ENCODE measurements at regions not wholly inside any gene's neighbourhood (a gene's known extent, or its start where the extent isn't known, plus 50 kb on each side); places are given as distances from the start of the nearest gene placed in this dataset.

DNA sequence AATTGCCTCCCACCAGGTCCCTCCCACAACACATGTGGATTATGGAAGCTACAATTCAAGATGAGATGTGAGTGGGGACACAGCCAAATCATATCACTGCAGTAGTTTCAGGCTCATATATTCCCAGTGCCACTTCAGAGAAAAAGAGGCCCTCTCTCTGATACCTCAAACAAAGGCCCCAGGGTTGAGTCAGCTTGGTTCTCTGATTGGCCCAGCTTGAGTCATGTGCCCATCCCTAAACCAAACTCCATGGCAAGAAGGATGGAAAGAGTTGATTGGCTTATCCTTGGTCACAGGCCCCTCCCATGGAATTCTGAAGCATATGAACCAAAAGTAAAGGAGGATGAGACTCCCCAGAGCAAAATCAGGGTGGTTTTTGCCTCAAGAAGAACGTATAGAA is 75.9 kb upstream of the IRX6 start:
- H3K4me3 ChIP-seq (ENCODE audit: low read depth, low read length) = no peak overlapping the region
- DNase-seq (ENCODE audit: low read depth) = no peak

DNA sequence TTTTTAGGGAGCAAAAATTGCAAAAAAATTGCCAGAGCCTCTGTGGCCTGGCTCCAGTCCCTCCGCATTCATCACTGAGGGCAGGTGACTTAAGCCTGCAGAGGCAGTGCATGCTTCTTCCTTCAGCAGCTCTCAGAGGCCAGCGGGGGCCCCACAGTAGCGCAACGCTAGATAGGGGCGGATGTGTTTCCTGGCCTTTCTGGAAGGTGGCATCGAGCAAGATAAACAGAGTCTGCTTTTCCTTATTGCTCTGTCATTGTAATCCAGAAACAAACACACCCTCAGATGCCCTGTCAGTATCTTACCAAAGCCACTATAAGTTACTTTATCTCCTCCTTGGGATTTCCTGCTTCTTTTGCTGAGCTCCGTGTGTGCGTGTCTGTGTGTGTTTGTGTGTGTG is 75.5 kb upstream of the IRX6 start:
- H3K4me3 ChIP-seq (ENCODE audit: low read depth, low read length) = no peak overlapping the region
- DNase-seq (ENCODE audit: low read depth) = no peak

DNA sequence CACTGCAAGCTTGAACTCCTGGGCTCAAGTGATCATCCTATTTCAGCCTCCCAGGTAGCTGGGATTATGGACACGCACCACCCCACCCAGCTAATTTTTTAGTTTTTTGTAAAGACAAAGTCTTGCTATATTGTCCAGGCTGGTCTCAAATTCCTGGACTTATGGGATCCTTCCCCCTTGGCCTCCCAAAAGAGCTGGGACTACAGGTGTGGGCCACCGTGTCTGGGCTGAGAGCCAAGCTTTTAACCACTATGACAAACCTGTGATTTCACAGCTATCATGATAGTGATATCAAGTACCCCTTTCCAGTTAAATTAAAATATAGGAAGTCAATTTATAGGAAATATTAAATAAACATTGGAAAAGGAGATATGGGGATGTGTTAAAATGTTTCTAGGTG is 74.6 kb upstream of the IRX6 start:
- no peak for DNase-seq (ENCODE audit: low read depth)
- no peak overlapping the region for H3K4me3 ChIP-seq (ENCODE audit: low read depth, low read length)

DNA sequence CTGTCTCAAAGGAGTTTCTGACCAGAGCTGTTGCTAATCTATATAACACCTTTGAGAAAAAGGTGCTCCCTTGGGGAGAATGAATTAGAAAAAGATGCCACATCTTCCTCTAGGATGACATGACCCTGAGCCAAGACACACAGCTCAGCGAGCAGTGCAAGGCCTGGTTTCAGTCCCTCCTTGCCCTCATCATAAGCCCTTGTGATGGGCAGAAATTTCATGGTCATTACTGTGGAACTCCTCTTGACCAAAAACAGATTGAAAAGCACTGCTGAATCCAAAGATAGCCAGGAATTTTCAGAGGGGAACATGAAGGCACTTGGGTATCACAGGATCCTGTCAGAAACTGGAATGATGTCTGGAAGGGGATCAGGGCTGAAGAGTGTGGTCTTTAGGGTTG is 74.1 kb upstream of the IRX6 start:
- DNase-seq (ENCODE audit: low read depth) = no peak
- no peak overlapping the region for H3K4me3 ChIP-seq (ENCODE audit: low read depth, low read length)

DNA sequence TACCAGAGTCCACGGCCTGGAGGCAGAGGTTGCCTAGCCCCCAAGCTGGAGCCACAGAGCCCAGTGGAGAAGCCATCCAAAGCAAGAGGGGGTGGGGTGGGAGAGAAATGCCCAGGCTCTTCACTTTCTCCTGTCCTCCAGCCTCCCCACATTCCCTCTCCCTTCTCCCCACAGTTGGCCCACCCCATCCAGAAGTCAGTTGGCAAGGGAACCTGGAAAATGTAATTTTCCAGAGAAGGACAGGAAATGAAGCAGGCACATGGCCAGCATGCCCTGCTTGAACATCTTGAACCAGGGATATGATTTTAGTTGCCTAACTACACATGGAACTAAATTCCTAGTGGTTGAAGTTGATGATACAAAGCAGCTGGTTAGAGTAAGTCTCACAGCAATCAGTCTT is 73.3 kb upstream of the IRX6 start:
- no peak for DNase-seq (ENCODE audit: low read depth)

DNA sequence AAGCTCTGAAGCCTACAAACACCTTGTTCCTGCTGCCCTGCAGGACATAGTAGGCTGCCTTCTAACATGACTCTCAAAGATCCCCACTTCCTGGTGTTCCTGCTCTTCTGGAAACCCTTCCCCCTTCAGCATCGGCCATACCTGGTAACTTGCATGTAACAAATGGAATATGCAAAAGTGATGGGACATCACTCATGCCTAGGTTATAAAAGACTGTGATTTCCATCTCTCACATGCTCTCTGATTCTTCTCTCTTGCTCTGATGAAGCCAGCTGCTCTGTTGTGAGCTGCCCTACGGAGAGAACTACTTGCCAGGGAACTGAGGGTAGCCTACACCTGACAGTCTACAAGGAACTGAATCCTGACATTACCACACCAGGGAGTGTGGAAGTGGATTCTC is 72.9 kb upstream of the IRX6 start:
- no peak overlapping the region for H3K4me3 ChIP-seq (ENCODE audit: low read depth, low read length)
- DNase-seq (ENCODE audit: low read depth) = no peak

More for the DNA sequence above, 73.3 kb upstream of the IRX6 start:
- H3K4me3 ChIP-seq (ENCODE audit: low read depth, low read length) = no peak overlapping the region

DNA sequence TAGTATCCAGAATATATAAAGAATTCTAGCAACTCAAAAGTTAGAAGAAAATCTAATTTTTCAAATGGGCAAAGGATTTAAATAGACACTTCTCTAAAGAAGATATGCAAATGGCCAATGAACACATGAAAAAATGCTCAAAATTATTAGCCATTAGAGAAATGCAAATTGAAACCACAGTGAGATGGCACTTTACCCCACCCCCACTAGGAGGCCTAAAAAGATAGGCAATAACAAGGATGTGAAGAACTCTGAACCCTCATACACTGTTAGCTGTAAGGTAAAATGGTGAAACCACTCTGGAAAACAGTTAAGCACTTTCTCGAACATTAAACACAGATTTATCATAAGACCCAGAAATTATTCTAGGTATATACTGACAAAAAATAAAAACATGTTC is 71.4 kb upstream of the IRX6 start:
- DNase-seq (ENCODE audit: low read depth) = no peak
- H3K4me3 ChIP-seq (ENCODE audit: low read depth, low read length) = no peak overlapping the region

DNA sequence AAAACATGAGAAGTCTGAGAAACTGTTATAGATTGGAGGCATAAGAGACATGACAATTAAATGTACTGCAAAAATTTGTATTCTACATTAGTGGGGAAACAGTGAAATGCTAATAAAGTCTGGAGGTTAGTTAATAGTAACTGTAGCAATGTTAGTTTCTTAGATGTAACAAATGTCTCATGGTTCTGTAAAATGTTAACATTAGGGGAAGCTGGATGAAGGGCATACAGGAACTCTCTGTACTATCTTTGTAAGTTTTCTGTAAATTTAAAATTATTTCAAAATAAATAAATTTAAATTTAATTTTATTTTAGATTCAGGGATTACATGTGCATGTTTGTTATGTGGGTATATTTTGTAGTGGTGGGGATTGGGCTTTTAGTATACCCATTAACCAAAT is 70.0 kb upstream of the IRX6 start:
- no peak for DNase-seq (ENCODE audit: low read depth)
- H3K4me3 ChIP-seq (ENCODE audit: low read depth, low read length) = no peak overlapping the region

DNA sequence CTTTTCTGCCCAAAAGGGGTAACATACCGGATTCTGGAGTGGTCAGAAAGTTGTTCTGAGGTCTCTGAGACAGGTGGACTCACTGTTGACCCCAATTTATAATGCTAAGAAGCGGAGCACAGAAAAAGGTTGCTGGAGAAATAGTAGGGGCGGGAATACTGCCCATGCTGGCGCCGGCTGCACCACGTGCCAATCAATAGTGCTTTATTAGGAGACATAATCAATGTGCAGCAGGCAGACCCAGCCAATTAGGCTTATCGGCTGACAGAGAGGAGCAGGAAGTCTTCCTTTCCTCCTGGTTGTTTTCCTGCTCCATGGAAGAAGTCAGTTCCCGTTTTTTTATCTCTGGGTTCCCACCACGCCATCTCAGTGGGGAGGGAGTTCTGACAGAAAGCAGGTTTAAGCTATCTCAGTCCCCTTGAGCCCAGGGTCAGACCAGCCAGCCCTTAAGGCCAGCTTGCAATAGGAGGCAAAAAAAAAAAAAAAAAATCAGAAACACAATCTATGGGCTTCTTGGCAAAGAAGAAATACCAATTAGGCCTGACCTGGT is 68.2 kb upstream of the IRX6 start:
- no peak overlapping the region for H3K4me3 ChIP-seq (ENCODE audit: low read depth, low read length)
- DNase-seq (ENCODE audit: low read depth) = no peak

DNA sequence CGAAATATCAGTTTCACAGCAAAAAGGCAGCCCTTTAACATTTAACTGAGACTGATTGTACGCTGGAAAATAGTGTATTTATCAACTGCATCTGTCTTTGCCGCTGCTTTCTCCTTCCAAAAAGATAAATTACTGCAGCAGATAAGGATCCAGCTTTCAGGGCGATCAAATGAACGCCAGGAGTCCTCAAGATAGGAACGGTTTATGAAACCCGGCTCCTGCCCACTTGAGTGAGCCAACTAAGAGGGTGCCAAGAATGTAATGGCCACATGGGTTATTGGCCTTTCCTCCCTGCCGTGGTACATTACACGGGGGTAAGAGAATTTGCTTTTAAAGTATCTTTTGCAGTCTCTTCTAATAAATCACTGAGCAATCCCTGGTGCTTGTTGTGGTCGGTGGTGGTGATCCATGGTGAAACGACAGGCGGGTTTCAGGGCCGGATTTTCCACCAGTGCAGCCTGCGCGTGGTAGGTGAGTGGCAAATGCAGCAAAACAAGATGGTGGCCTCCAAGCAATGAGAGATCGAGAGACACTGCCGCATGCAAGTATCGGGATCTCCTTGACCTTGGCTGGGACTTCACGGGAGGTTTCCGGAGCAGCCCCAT is 67.5 kb upstream of the IRX6 start:
- H3K4me3 ChIP-seq (ENCODE audit: low read depth, low read length) = no peak overlapping the region
- no peak for DNase-seq (ENCODE audit: low read depth)

DNA sequence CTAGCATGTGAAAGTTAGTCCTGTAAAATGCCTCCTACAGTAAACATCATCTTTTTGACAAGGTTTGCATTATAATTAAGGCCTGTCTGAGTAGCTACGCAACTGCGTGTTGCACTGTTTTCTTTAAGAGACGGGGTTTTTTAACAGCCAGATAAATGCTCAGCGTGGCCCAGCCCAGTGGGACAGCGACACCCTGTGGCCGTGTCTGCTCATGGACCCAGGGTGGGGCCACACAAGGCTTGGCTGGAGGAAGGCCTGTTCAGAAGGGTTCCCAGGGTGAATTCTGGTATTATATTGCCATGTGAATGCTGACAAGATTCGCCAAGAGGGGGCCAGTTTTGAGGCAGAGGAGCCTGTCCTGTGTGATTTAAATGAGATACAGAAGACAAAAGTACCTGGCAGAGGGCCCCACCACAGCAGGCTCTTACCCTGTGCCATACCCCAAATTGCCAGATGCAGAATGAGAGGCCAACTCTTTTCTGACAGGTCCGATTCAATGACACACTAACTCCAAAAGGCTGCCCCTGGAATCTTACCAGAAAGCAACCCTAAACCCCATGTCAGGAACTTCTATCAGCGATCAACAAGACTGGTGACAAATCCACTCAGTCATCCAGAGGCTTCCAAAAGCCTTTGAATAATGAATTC is 65.9 kb upstream of the IRX6 start:
- DNase-seq (ENCODE audit: low read depth) = no peak
- H3K4me3 ChIP-seq (ENCODE audit: low read depth, low read length) = no peak overlapping the region

DNA sequence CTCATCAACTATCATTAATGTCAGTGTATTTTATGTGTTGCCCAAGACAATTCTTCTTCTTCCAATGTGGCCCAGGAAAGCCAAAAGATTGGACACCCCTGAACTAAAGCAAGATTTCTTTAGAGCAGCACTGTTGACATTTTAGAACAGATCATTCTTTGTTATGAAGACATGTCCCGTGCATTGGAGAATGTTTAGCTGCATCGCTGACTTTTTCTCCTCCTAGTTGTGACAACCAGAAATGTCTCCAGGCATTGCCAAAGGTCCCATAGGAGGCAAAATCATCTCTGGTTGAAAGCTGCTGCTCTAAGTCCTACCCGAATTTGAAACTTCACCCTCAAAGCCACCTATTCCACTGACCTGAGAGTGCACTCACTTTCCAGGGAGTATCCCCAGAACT is 62.7 kb upstream of the IRX6 start:
- no peak overlapping the region for H3K4me3 ChIP-seq (ENCODE audit: low read depth, low read length)
- DNase-seq (ENCODE audit: low read depth) = no peak

DNA sequence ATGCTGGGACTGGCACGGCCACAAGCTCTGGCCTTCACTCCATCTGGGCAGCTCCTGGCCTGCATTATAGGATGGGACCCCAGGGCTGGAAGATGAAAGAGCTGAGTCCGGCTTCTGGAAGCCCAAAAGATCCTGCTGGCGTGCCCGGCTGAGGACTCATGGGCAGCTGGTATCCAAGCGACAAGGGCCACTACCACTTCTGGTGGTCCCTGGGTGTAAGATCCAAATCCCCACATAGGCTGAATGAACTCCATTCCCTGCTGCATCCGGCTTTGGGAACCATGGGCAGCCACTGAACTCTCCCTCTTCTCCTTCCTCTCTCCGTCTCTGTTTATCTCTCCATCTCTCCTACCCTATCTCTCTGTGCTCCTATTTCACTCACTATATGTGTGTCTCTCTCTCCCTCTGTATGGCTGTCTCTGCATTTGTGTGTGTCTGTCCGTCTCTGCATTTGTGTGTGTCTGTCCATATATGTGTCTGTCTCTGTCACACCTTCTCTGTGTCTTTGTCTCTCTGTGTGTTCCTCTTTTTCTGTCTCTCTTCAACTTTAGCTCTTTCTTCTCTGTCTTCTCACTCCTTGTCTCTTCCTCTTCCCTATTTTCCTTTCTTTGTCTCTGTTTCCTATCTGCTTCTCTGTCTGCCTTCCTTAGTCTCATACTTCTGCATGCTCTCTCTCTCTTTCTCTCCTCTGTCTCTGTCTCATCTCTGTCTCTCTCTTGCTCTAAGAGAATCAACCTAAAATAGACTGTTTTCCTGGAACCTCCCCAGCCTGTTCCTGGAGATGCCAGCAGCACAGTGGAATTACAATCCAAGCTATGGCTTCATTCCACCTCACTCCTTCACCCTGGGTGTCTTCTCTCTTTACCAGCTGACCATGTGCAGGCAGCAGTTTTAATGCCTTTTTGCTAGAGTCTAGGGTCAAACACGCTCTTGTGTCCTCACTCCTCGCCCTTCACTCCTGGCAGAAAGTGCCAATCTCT is 60.4 kb upstream of the IRX6 start:
- no peak for DNase-seq (ENCODE audit: low read depth)
- H3K4me3 ChIP-seq (ENCODE audit: low read depth, low read length) = no peak overlapping the region

DNA sequence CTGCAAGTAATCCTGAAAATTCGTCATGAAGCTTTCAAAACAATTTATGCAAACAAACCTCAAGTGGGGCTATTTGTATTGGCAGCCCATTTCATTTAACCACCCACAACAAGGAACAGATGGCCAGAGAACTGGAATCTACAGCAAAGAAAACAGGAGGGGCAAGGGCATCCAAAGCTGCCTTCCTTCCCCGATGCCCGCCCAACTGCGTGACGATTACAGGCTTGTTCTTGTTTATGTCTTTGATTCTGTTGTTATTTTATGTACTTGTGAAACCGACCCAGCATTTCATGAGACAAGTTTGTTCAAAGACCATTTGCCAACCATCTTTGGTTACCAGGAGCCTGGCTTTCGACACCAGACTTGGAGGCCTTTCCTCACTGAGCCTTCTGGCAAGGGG is 59.1 kb upstream of the IRX6 start:
- DNase-seq (ENCODE audit: low read depth) = no peak
- no peak overlapping the region for H3K4me3 ChIP-seq (ENCODE audit: low read depth, low read length)

DNA sequence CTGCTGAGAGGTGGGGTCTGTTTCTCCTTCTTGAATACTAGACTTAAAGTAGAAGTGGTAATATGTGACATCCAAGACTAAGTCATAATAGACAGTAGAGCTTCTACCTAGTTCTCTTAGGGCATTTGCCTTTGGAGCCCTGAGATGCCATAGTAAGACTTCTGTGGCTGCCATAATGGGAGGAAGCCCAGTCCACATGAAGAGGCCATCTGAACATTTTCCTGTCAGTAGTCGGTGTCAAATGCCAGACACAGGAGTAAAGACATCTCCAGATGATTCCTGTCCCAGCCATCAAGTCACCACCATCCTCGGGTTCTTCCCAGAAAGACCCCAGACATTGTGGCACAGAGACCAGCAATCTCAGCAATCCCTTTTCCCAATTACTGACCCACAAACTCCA is 58.1 kb upstream of the IRX6 start:
- H3K4me3 ChIP-seq (ENCODE audit: low read depth, low read length) = no peak overlapping the region
- DNase-seq (ENCODE audit: low read depth) = no peak

DNA sequence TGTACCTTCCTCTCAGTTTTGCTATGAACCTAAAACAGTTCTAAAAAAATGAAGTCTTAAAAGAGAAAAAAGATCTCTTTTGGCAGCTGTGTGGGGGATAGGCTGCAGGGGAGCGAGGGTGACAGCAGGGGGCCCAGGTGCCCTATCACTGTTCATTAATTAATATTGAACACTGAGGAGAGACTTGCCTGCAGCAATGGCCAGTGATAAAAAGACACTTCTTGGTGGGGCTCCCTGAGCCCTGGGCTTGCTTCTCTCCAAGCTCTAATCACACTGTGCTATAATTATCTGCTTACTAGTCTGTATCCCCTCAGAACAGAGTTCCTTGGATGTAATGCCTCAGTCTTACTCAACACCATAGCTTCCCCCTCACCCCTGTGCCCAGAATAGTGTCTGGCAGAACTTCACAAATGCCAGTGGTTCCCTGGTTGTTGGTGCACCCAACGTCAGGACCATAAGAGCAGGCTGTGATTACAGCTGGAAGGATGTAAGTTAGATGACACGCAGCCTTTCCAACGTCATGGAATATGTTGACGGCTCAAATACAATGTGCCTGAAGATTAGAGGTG is 52.0 kb upstream of the IRX6 start:
- H3K4me3 ChIP-seq (ENCODE audit: low read depth, low read length) = no peak overlapping the region
- DNase-seq (ENCODE audit: low read depth) = no peak

DNA sequence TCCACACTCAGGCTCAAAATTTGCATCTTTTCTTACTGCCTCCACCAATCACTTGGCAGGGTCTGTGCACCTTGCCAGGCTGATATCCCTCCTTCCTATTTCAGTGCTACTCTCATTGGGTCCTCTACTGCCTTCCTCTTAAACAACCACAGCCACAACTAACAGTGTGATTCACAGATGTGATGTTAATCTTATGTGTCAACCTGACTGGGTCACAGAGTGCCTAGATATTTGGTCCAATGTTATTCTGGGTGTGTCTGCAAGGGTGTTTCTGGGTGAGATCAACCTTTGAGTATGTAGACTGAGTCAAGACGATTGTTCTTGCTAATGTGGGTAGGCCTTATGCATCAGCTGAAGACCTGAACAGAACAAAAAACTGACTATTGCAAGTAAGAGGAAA is 51.3 kb upstream of the IRX6 start:
- DNase-seq (ENCODE audit: low read depth) = no peak
- H3K4me3 ChIP-seq (ENCODE audit: low read depth, low read length) = no peak overlapping the region

DNA sequence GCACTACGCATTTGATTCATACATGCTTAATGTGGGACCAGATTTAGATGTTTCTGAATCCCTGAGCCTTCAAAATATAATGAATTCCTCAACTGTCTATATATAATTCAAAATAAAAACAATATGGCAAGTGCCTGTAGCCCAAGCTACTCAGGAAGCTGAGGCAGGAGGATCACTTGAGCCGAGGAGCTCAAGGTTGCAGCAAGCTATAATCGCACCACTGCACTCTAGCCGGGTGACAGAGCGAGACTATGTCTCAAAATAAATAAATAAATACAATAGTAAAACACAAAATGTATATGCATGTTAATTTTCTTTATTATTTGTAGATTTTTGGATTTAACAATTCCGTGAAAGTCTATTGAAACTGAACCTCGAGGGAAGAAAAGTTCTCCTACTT is 50.6 kb upstream of the IRX6 start:
- no peak overlapping the region for H3K4me3 ChIP-seq (ENCODE audit: low read depth, low read length)
- DNase-seq (ENCODE audit: low read depth) = no peak

DNA sequence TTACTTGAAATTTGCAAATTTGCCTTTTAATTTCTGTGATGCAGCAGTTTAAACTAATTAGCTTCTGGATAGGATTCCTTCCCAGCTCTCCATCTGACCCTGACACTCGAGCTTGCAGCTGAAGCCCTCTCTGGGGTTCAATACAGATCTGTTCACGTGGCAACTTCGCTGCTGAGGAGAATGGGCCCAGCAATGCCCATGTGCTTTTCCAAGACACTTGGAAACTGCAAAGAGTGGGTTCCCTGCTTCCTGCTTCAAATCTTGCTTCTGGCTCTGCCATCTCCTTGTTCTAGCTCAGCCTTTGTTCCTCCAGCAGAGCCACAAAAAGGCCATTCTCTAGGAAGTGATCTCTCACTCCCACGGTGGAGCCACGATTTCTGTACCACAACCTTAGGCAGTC is 50.0 kb upstream of the IRX6 start:
- DNase-seq (ENCODE audit: low read depth) = no peak
- H3K4me3 ChIP-seq (ENCODE audit: low read depth, low read length) = no peak overlapping the region

Data from skeletal muscle cell (primary cell).